GM23338 (cell line): ENCODE measurements at regions not wholly inside any gene's neighbourhood (a gene's known extent, or its start where the extent isn't known, plus 50 kb on each side); places are given as distances from the start of the nearest gene placed in this dataset.

ENCODE experiments used
- ATAC-seq: fragments of 200-7000 bp; cut with Tn5 transposase; 3 replicates; pipeline ENCODE4 v1.9.1; 2020
- DNase-seq: peaks from one replicate; pipeline ENCODE4 v3.0.0-alpha.2; 2015; ENCODE audit warnings: low spot score
- H2AFZ ChIP-seq: fragments of 200-600 bp; sonication (generic); 2 replicates; pipeline ENCODE4 v1.8.0; 2016; ENCODE audit warnings: antibody characterized with exemption, mild to moderate bottlenecking, moderate library complexity
- H3F3A ChIP-seq: fragments of 200-600 bp; sonication (generic); replicated peaks from 2 replicates; pipeline ENCODE4 v1.8.0; 2017; ENCODE audit warnings: antibody characterized with exemption, mixed run types, low read depth
- H3K27ac ChIP-seq: fragments of 200-600 bp; sonication (generic); 2 replicates; pipeline ENCODE4 v1.6.1; 2016; ENCODE audit warnings: low read depth
- H3K27me3 ChIP-seq: fragments of 200-600 bp; sonication (generic); 2 replicates; pipeline ENCODE4 v1.8.0; 2016; ENCODE audit warnings: mild to moderate bottlenecking, mixed run types, moderate library complexity; ENCODE audit not compliant: insufficient read depth
- H3K36me3 ChIP-seq: fragments of 200-600 bp; sonication (generic); 2 replicates; pipeline ENCODE4 v1.8.0; 2016; ENCODE audit warnings: mild to moderate bottlenecking; ENCODE audit not compliant: insufficient read depth
- H3K4me1 ChIP-seq: fragments of 200-600 bp; sonication (generic); 2 replicates; pipeline ENCODE4 v1.8.0; 2016; ENCODE audit warnings: mild to moderate bottlenecking, moderate library complexity; ENCODE audit not compliant: insufficient read depth
- H3K4me2 ChIP-seq: fragments of 200-600 bp; sonication (generic); 2 replicates; pipeline ENCODE4 v1.7.1; 2017; ENCODE audit warnings: mixed run types
- H3K4me3 ChIP-seq: fragments of 200-600 bp; sonication (generic); 2 replicates; pipeline ENCODE4 v1.6.1; 2016; ENCODE audit warnings: mixed run types
- H3K79me2 ChIP-seq: fragments of 200-600 bp; sonication (generic); replicated peaks from 2 replicates; pipeline ENCODE4 v1.8.0; 2017; ENCODE audit warnings: mild to moderate bottlenecking; ENCODE audit not compliant: insufficient read depth
- H3K9me2 ChIP-seq: fragments of 200-600 bp; sonication (generic); 2 replicates; pipeline ENCODE4 v1.8.0; 2017; ENCODE audit not compliant: insufficient read depth
- H4K20me1 ChIP-seq: fragments of 200-600 bp; sonication (generic); replicated peaks from 2 replicates; pipeline ENCODE4 v1.8.0; 2017; ENCODE audit warnings: mild to moderate bottlenecking; ENCODE audit not compliant: insufficient read depth
- H3K27ac Mint-ChIP-seq: 2 replicates; pipeline ENCODE4 v1.8.0; 2020; ENCODE audit warnings: inconsistent platforms, mild to moderate bottlenecking, moderate library complexity, mixed read lengths
- H3K27me3 Mint-ChIP-seq: 3 replicates; pipeline ENCODE4 v1.8.0; 2022; ENCODE audit warnings: low read depth, mild to moderate bottlenecking, moderate library complexity, mixed read lengths, inconsistent platforms; ENCODE audit not compliant: insufficient read depth, poor library complexity
- H3K36me3 Mint-ChIP-seq: 3 replicates; pipeline ENCODE4 v1.8.0; 2021; ENCODE audit warnings: low read depth, mild to moderate bottlenecking, inconsistent platforms, moderate library complexity, mixed read lengths
- H3K4me1 Mint-ChIP-seq: 3 replicates; pipeline ENCODE4 v1.8.0; 2020; ENCODE audit warnings: mild to moderate bottlenecking, inconsistent platforms, mixed read lengths
- H3K4me3 Mint-ChIP-seq: 3 replicates; pipeline ENCODE4 v1.8.0; 2021; ENCODE audit warnings: moderate library complexity, mild to moderate bottlenecking, inconsistent platforms, mixed read lengths
- H3K9me3 Mint-ChIP-seq: 3 replicates; pipeline ENCODE4 v1.8.0; 2020; ENCODE audit warnings: moderate library complexity, mild to moderate bottlenecking, inconsistent platforms, mixed read lengths
- CREB1 ChIP-seq: fragments of 250-450 bp; sonication (Bioruptor Pico); IDR thresholded peaks from 2 replicates; pipeline ENCODE4 v1.5.0; 2020; ENCODE audit warnings: low read depth, mild to moderate bottlenecking, moderate library complexity
- ETS1 ChIP-seq: IDR thresholded peaks from 2 replicates; pipeline ENCODE4 v1.6.1; 2016; ENCODE audit warnings: antibody characterized with exemption
- EZH2 ChIP-seq: fragments of 200-600 bp; sonication (generic); IDR thresholded peaks from one replicate; pipeline ENCODE4 v1.8.0; 2017; ENCODE audit warnings: antibody characterized with exemption, mild to moderate bottlenecking, low read depth; ENCODE audit not compliant: unreplicated experiment
- EZH2phosphoT487 ChIP-seq: fragments of 200-600 bp; sonication (generic); IDR thresholded peaks from one replicate; pipeline ENCODE4 v1.8.1; 2018; ENCODE audit warnings: antibody characterized with exemption; ENCODE audit not compliant: unreplicated experiment
- JUNB ChIP-seq: IDR thresholded peaks from one replicate; pipeline ENCODE4 v1.6.1; 2016; ENCODE audit warnings: antibody characterized with exemption; ENCODE audit not compliant: unreplicated experiment
- NANOG ChIP-seq: IDR thresholded peaks from 2 replicates; pipeline ENCODE4 v1.6.1; 2016; ENCODE audit warnings: antibody characterized with exemption, borderline replicate concordance
- ZNF114 ChIP-seq: fragments of 250-450 bp; sonication (Bioruptor Pico); IDR thresholded peaks from 2 replicates; pipeline ENCODE4 v1.5.0; 2020; ENCODE audit warnings: mild to moderate bottlenecking, moderate library complexity
- ZNF331 ChIP-seq: fragments of 250-450 bp; sonication (Bioruptor Pico); IDR thresholded peaks from 2 replicates; pipeline ENCODE4 v1.5.0; 2020; ENCODE audit warnings: low read depth, mild to moderate bottlenecking, moderate library complexity
- TF ChIP-seq, protein P1 (sequence below): IDR thresholded peaks from one replicate; pipeline ENCODE4 v1.6.1; 2018; ENCODE audit warnings: antibody characterized with exemption; ENCODE audit not compliant: unreplicated experiment
- TF ChIP-seq, protein P2 (sequence below), 2 experiments: fragments of 200-600 bp in 1 of 2; sonication (generic) in 1 of 2; conservative IDR thresholded peaks; 2 replicates each; pipeline versions ENCODE4 v1.5.1 to v1.6.1; 2016 to 2017; ENCODE audit warnings: antibody characterized with exemption in 2 of 2, low read depth in 2 of 2, mild to moderate bottlenecking in 2 of 2, moderate library complexity in 1 of 2

DNA sequence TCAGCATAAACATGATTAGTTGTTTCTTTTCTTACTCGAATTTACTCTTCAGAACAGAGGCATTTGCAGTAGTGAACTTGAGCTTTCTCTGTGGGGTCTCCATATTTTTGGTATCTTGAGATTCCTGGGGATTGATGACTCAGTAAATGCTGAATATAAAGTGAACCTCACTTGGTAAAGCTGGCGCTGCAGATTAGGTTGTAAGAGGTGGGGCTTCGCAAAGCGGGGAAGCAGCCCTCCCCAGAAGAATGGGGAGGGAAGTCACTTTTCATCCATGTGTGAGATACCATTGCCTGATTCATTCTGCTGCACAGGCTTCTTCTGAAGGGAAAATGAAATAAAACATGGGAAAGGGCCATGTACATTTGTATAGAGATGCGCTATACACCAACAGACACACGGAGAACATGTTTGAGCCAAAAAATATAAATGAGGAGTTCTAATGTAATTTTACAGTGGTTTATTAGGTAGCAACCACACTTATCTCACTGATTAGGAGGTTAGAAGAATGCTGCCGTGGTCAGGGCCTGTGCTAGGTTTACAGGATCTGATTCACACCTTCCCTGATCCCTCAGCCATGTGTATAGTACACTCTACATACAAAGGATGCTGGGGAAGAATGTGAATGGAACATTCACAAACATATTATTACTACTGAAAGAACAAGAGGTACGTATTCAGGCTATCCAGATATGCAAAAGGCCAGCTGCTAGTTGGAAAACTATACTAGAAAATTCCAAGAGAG is 63.5 kb downstream of the DNTTIP2 start:
- ATAC-seq (no peak), DNase-seq (no peak)
- Histone ChIP-seq H3K4me3 (no peak overlapping the region), H3K27ac (0 out of 2 replicates have a peak overlapping the region, but pooled peaks have one; percentile 64), H3K36me3 (no peaks in the 10 kb centered on the region), H4K20me1 (no peaks in the 10 kb centered on the region), H3K79me2 (no peaks in the 10 kb centered on the region), H3K27me3 (no peaks in the 10 kb centered on the region), H3K9me2 (0 out of 2 replicates have a peak, but pooled peaks cover 6% of the 10 kb centered on the region), H3K4me1 (peaks cover 42% of the 10 kb centered on the region), H3F3A (0 out of 2 replicates have a peak, but pooled peaks cover 4% of the 10 kb centered on the region), H3K4me2 (peak overlapping the region; percentile 29), H2AFZ (peak overlapping the region; percentile 19; the same call in 1 of the 2 replicates)
- Mint-ChIP-seq H3K27me3 (peaks cover 1% of the 10 kb centered on the region), H3K4me1 (peaks cover 54% of the 10 kb centered on the region), H3K36me3 (no peaks in the 10 kb centered on the region), H3K9me3 (no peaks in the 10 kb centered on the region), H3K4me3 (no peak overlapping the region), H3K27ac (peak overlapping the region; percentile 65; the same call in 1 of the 2 replicates)
- TF ChIP-seq JUNB (no peak), ZNF114 (CRISPR knock-in tag) (no peak)

DNA sequence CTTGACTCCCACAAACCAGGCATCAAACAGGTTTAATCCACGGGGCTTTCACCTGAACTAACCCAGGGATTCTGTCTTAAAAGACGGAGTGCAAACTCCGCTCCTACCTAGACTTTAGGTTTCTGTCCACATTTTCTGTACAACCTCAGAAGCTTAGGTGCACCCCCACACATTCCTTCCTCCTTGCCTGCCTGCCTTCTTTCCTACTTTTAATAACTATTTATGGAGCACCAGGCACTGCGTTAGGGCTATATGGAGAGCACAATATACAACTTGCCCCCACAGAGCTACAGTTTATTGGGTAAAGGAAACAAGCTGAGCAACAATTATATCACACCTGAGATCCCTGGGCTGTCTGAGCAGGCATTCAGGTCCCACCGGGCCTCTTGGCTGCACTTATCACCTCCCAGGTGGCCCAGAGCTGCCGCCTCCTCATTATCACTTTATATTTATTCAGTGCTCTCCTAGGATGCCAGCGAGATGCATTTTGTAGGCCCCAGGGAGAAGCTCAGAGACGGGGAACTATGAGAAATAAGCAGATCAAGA is 64.1 kb downstream of the DNTTIP2 start:
- Mint-ChIP-seq H3K4me1 (peaks cover 47% of the 10 kb centered on the region), H3K9me3 (no peaks in the 10 kb centered on the region), H3K27me3 (peaks cover 1% of the 10 kb centered on the region), H3K36me3 (no peaks in the 10 kb centered on the region), H3K27ac (peak overlapping the region; percentile 21; the same call in 1 of the 2 replicates), H3K4me3 (no peak overlapping the region)
- no peaks in the 10 kb centered on the region for H3K27me3 ChIP-seq
- 0 out of 2 replicates have a peak, but pooled peaks cover 6% of the 10 kb centered on the region for H3K9me2 ChIP-seq
- peaks cover 35% of the 10 kb centered on the region for H3K4me1 ChIP-seq
- H2AFZ ChIP-seq = peak overlapping the region; percentile 19; the same call in 1 of the 2 replicates
- H3K4me3 ChIP-seq = no peak overlapping the region
- no peaks in the 10 kb centered on the region for H4K20me1 ChIP-seq
- no peaks in the 10 kb centered on the region for H3K36me3 ChIP-seq
- 0 out of 2 replicates have a peak overlapping the region, but pooled peaks have one; percentile 64 for H3K27ac ChIP-seq
- ATAC-seq (peak; percentile 54), DNase-seq (peak; percentile 27)
- H3K4me2 ChIP-seq = peak overlapping the region; percentile 29
- H3F3A ChIP-seq = 0 out of 2 replicates have a peak, but pooled peaks cover 4% of the 10 kb centered on the region
- H3K79me2 ChIP-seq = no peaks in the 10 kb centered on the region
- TF ChIP-seq CREB1 (CRISPR knock-in tag) (no peak), ZNF114 (CRISPR knock-in tag) (no peak), ETS1 (no peak), EZH2 (no peak), ZNF331 (CRISPR knock-in tag) (no peak), EZH2phosphoT487 (no peak), NANOG (no peak)
- TF ChIP-seq, protein P1, sequence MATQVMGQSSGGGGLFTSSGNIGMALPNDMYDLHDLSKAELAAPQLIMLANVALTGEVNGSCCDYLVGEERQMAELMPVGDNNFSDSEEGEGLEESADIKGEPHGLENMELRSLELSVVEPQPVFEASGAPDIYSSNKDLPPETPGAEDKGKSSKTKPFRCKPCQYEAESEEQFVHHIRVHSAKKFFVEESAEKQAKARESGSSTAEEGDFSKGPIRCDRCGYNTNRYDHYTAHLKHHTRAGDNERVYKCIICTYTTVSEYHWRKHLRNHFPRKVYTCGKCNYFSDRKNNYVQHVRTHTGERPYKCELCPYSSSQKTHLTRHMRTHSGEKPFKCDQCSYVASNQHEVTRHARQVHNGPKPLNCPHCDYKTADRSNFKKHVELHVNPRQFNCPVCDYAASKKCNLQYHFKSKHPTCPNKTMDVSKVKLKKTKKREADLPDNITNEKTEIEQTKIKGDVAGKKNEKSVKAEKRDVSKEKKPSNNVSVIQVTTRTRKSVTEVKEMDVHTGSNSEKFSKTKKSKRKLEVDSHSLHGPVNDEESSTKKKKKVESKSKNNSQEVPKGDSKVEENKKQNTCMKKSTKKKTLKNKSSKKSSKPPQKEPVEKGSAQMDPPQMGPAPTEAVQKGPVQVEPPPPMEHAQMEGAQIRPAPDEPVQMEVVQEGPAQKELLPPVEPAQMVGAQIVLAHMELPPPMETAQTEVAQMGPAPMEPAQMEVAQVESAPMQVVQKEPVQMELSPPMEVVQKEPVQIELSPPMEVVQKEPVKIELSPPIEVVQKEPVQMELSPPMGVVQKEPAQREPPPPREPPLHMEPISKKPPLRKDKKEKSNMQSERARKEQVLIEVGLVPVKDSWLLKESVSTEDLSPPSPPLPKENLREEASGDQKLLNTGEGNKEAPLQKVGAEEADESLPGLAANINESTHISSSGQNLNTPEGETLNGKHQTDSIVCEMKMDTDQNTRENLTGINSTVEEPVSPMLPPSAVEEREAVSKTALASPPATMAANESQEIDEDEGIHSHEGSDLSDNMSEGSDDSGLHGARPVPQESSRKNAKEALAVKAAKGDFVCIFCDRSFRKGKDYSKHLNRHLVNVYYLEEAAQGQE = no peak
- TF ChIP-seq, protein P2, sequence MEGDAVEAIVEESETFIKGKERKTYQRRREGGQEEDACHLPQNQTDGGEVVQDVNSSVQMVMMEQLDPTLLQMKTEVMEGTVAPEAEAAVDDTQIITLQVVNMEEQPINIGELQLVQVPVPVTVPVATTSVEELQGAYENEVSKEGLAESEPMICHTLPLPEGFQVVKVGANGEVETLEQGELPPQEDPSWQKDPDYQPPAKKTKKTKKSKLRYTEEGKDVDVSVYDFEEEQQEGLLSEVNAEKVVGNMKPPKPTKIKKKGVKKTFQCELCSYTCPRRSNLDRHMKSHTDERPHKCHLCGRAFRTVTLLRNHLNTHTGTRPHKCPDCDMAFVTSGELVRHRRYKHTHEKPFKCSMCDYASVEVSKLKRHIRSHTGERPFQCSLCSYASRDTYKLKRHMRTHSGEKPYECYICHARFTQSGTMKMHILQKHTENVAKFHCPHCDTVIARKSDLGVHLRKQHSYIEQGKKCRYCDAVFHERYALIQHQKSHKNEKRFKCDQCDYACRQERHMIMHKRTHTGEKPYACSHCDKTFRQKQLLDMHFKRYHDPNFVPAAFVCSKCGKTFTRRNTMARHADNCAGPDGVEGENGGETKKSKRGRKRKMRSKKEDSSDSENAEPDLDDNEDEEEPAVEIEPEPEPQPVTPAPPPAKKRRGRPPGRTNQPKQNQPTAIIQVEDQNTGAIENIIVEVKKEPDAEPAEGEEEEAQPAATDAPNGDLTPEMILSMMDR (conservative IDR thresholded peaks at IDR 0.05; ENCODE audit: low read depth in 2 of 2) = no peak
